ENCODE measurements at regions not wholly inside any gene's neighbourhood (a gene's known extent, or its start where the extent isn't known, plus 50 kb on each side); places are given as distances from the start of the nearest gene placed in this dataset.
A peak's percentile ranks its signal among the peaks of the same experiment; 100 is the strongest.

- TF ChIP-seq ZFP36L1 (CRISPR knock-in tag; IDR thresholded peaks at IDR 0.05) (no peak), MTA3 (CRISPR knock-in tag; IDR thresholded peaks at IDR 0.05) (no peak), PHF21A (CRISPR knock-in tag; IDR thresholded peaks at IDR 0.05) (no peak), TCF7 (IDR thresholded peaks at IDR 0.05; ENCODE audit: low read depth) (no peak)
These were observed 749.6 kb downstream of the CENPC start (continued) for GRCh38 chr4:66795724-66796123.

- ATAC-seq = no peak
- H3K79me2 ChIP-seq (ENCODE audit: insufficient read depth, low read length) = no peaks in the 10 kb centered on the region
- no peak overlapping the region for H3K4me3 ChIP-seq (replicated peaks in 1 of 3; ENCODE audit: insufficient read depth in 1 of 3, low read depth in 2 of 3, low read length in 3 of 3)
- no peaks in the 10 kb centered on the region for H3K9me3 ChIP-seq (ENCODE audit: low read length)
- no peak overlapping the region for H3K9ac ChIP-seq (ENCODE audit: insufficient read depth, low read depth, low read length)
- WGBS (ENCODE audit: low lambda C conversion rate) = 3% methylated on average over 3 of the region's 3 CpGs
- no peaks in the 10 kb centered on the region for H4K20me1 ChIP-seq (ENCODE audit: insufficient read depth, low read length)
- no TSS peak for BruUV-seq (replicated peaks)
- no peak for DNase-seq (ENCODE audit: low spot score)
- CTCF ChIA-PET (ENCODE audit: low intra/inter-chr PET ratio, low total read pairs) = no interaction called here
- H2AFZ ChIP-seq (ENCODE audit: low read length) = no peak overlapping the region
- H3K4me1 ChIP-seq (ENCODE audit: insufficient read depth, low read length) = no peaks in the 10 kb centered on the region
- TF ChIP-seq GRHL1 (CRISPR knock-in tag; conservative IDR thresholded peaks at IDR 0.05) (no peak), MAFF (IDR thresholded peaks at IDR 0.05; ENCODE audit: low read depth, low read length) (peak; percentile 87), MAFK (conservative IDR thresholded peaks at IDR 0.05 in 1 of 2, IDR thresholded peaks at IDR 0.05 in 1 of 2; ENCODE audit: low read length in 2 of 2) (peak; percentile 76 to 87; a peak in 3 of 4 replicates)
- no peak for FAIRE-seq
- in situ Hi-C loops (cut with HindIII; ENCODE audit: extremely low pct_ligation_motif_present, low pct_unique_long_range_greater_than_20kb) = no loop called here
- POLR2A ChIA-PET = no interaction called here
- no peak overlapping the region for H3K4me2 ChIP-seq (ENCODE audit: low read depth, low read length)
- H3K27me3 ChIP-seq (ENCODE audit: control insufficient read depth in 1 of 2, insufficient read depth in 2 of 2, low read length in 2 of 2) = no peaks in the 10 kb centered on the region
- no peaks in the 10 kb centered on the region for H3K36me3 ChIP-seq (replicated peaks in 1 of 2; ENCODE audit: control insufficient read depth in 1 of 2, insufficient read depth in 2 of 2, low read length in 2 of 2)
- no peak overlapping the region for H3K27ac ChIP-seq (ENCODE audit: extremely low read length, insufficient read depth, low read length)
- intact Hi-C loops (cut with micrococcal nuclease; ENCODE audit: unreplicated experiment) = no loop called here
These were observed 750.8 kb downstream of the CENPC start for GRCh38 chr4:66794390-66795034.

All from HepG2 (cell line).